Keratinocyte (primary cell): ENCODE measurements at regions not wholly inside any gene's neighbourhood (a gene's known extent, or its start where the extent isn't known, plus 50 kb on each side); places are given as distances from the start of the nearest gene placed in this dataset.

ENCODE experiments used
- DNase-seq: peaks from one replicate; pipeline ENCODE4 v3.0.0-alpha.2; 2011; ENCODE audit warnings: low read depth, missing footprints, low spot score
- FAIRE-seq: peaks from 2 replicates; lab custom pipeline; 2011; peaks lifted over from hg19 to GRCh38; lab: Jason Lieb, UNC
- H2AFZ ChIP-seq: 2 replicates; pipeline ENCODE4 v1.6.0; 2012; ENCODE audit warnings: low read length, control low read depth, inconsistent platforms; ENCODE audit not compliant: control insufficient read depth
- H3K27ac ChIP-seq: 2 replicates; pipeline ENCODE4 v1.5.1; 2011; ENCODE audit warnings: low read length; ENCODE audit not compliant: control insufficient read depth, insufficient read depth
- H3K27me3 ChIP-seq: 3 replicates; pipeline ENCODE4 v1.6.0; 2011; ENCODE audit warnings: low read length; ENCODE audit not compliant: control insufficient read depth, insufficient read depth; ENCODE audit errors: extremely low read depth
- H3K36me3 ChIP-seq, 2 experiments: 2 replicates in 1 of 2; 3 replicates in 1 of 2; pipeline ENCODE4 v1.5.1; 2011; ENCODE audit warnings: low read length in 2 of 2, mild to moderate bottlenecking in 1 of 2; ENCODE audit not compliant: control insufficient read depth in 2 of 2, insufficient read depth in 2 of 2; ENCODE audit errors: extremely low read depth in 1 of 2
- H3K4me1 ChIP-seq: 3 replicates; pipeline ENCODE4 v1.5.1; 2011; ENCODE audit warnings: low read length; ENCODE audit not compliant: control insufficient read depth, insufficient read depth; ENCODE audit errors: extremely low read depth
- H3K4me2 ChIP-seq: 3 replicates; pipeline ENCODE4 v1.6.0; 2011; ENCODE audit warnings: low read depth, low read length; ENCODE audit not compliant: control insufficient read depth, insufficient read depth; ENCODE audit errors: extremely low read depth
- H3K4me3 ChIP-seq, 3 experiments: fragments of 200-600 bp in 1 of 3; sonication (generic) in 1 of 3; 2 replicates in 2 of 3; 3 replicates in 1 of 3; pipeline ENCODE4 v1.5.1; 2011 to 2016; ENCODE audit warnings: low read length in 3 of 3, mild to moderate bottlenecking in 3 of 3, control low read depth in 2 of 3, inconsistent platforms in 1 of 3, low read depth in 1 of 3, mixed read lengths in 1 of 3, mixed run types in 1 of 3, moderate library complexity in 1 of 3; ENCODE audit not compliant: control insufficient read depth in 2 of 3, insufficient read depth in 2 of 3; ENCODE audit errors: extremely low read depth in 1 of 3
- H3K79me2 ChIP-seq: 2 replicates; pipeline ENCODE4 v1.6.0; 2012; ENCODE audit warnings: low read length; ENCODE audit not compliant: control insufficient read depth, insufficient read depth
- H3K9ac ChIP-seq: 3 replicates; pipeline ENCODE4 v1.6.0; 2011; ENCODE audit warnings: low read length; ENCODE audit not compliant: control insufficient read depth, insufficient read depth; ENCODE audit errors: extremely low read depth
- H3K9me1 ChIP-seq: 3 replicates; pipeline ENCODE4 v1.6.0; 2011; ENCODE audit warnings: low read length; ENCODE audit not compliant: control insufficient read depth, insufficient read depth; ENCODE audit errors: extremely low read depth
- H3K9me3 ChIP-seq: 2 replicates; pipeline ENCODE4 v1.5.1; 2012; ENCODE audit warnings: low read depth, low read length; ENCODE audit not compliant: control insufficient read depth
- H4K20me1 ChIP-seq: 3 replicates; pipeline ENCODE4 v1.6.0; 2011; ENCODE audit warnings: low read length; ENCODE audit not compliant: control insufficient read depth, insufficient read depth; ENCODE audit errors: extremely low read depth
- EZH2 ChIP-seq: IDR thresholded peaks from one replicate; pipeline ENCODE4 v1.6.1; 2012; ENCODE audit warnings: inconsistent platforms, mild to moderate bottlenecking, low read length, moderate library complexity
- dilution Hi-C: fragments of 300-500 bp; cut with MboI; formaldehyde crosslinking; loops from one replicate; pipeline ENCODE4 v1.7.0; 2020; ENCODE audit warnings: low sequenced_read_pairs; ENCODE audit not compliant: extremely low pct_ligation_motif_present
- TF ChIP-seq, protein P1 (sequence below), 3 experiments: IDR thresholded peaks in 1 of 3; conservative IDR thresholded peaks in 1 of 3; optimal IDR thresholded peaks in 1 of 3; 2 replicates in 2 of 3; 3 replicates in 1 of 3; pipeline versions ENCODE3 to v1.5.1; 2011; ENCODE audit warnings: low read length in 3 of 3, mild to moderate bottlenecking in 3 of 3, moderate library complexity in 2 of 3, control low read depth in 1 of 3, inconsistent platforms in 1 of 3; ENCODE audit not compliant: insufficient read depth in 2 of 3; ENCODE audit errors: extremely low read depth in 1 of 3

DNA sequence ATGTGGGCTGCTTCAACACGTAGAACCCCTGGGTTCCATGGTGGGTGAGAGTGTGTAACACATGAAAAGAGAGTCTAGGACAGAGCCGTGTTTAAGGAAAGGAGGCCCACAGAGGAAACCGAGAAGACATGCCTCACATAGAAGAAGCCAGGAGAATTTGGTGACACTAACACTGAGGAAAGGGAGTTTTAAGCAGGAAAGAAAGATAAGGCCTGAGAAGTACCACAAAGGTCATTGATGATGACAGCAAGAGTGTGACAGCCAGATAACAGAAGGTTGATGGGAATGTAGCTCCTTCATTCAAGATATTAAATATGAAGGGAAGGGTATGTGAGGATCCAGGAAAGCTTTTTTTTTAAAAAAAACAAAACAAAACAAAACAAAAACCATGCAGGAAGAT, 72.4 kb upstream of the SPRY4 start:
- H3K9me3 ChIP-seq, result no peaks in the 10 kb centered on the region
- no peak for FAIRE-seq

DNA sequence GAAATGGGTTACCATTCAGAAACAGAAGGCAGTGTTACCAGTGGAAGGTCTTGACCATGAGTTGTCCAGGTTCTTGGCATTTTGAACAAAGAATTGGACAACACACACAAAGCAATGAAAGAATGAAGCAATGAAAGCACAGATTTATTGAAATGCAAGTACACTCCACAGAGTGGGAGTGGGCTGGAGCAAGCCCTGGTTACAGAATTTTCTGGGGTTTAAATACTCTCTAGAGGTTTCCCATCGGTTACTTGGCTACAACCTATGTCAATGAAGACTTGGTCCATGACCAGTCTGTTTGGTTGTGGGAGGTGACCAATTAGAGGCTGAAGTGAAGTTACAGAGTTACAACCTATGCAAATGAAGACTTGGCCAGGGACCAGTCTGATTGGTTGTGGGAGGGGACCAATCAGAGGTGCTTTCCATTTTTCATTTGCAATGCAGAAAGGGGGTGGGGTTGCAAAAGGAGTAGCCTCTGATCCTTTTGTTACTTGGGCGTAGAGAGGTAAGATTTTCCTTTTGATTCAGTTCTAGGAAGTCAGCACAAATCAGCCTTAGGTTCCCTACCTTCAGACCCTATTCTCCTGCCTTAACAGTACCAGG, 71.7 kb upstream of the SPRY4 start:
- FAIRE-seq (no peak), DNase-seq (no peak)
- no peaks in the 10 kb centered on the region for H3K27me3 ChIP-seq

More for the DNA sequence above, 72.4 kb upstream of the SPRY4 start:
- H3K9me1 ChIP-seq, result no peaks in the 10 kb centered on the region
- H3K36me3 ChIP-seq, result no peaks in the 10 kb centered on the region
- H3K4me1 ChIP-seq, result peaks cover 2% of the 10 kb centered on the region
- H3K9ac ChIP-seq, result no peak overlapping the region
- TF ChIP-seq, protein P1, sequence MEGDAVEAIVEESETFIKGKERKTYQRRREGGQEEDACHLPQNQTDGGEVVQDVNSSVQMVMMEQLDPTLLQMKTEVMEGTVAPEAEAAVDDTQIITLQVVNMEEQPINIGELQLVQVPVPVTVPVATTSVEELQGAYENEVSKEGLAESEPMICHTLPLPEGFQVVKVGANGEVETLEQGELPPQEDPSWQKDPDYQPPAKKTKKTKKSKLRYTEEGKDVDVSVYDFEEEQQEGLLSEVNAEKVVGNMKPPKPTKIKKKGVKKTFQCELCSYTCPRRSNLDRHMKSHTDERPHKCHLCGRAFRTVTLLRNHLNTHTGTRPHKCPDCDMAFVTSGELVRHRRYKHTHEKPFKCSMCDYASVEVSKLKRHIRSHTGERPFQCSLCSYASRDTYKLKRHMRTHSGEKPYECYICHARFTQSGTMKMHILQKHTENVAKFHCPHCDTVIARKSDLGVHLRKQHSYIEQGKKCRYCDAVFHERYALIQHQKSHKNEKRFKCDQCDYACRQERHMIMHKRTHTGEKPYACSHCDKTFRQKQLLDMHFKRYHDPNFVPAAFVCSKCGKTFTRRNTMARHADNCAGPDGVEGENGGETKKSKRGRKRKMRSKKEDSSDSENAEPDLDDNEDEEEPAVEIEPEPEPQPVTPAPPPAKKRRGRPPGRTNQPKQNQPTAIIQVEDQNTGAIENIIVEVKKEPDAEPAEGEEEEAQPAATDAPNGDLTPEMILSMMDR (optimal IDR thresholded peaks at IDR 0.05 in 1 of 3, IDR thresholded peaks at IDR 0.05 in 1 of 3, conservative IDR thresholded peaks at IDR 0.05 in 1 of 3; ENCODE audit: extremely low read depth in 1 of 3, insufficient read depth in 2 of 3, low read length in 3 of 3), result no peak
- TF ChIP-seq EZH2, result no peak
- no peak overlapping the region for H2AFZ ChIP-seq
- H3K4me2 ChIP-seq, result no peak overlapping the region
- H3K27me3 ChIP-seq, result no peaks in the 10 kb centered on the region
- no peak overlapping the region for H3K27ac ChIP-seq
- no peaks in the 10 kb centered on the region for H4K20me1 ChIP-seq
- no peaks in the 10 kb centered on the region for H3K79me2 ChIP-seq
- no peak for DNase-seq
- H3K4me3 ChIP-seq, result no peak overlapping the region
- dilution Hi-C loops, result no loop called here

More for the DNA sequence above, 71.7 kb upstream of the SPRY4 start:
- no peaks in the 10 kb centered on the region for H3K79me2 ChIP-seq
- H3K9me1 ChIP-seq, result no peaks in the 10 kb centered on the region
- no peak for TF ChIP-seq EZH2
- TF ChIP-seq, protein P1 (optimal IDR thresholded peaks at IDR 0.05 in 1 of 3, IDR thresholded peaks at IDR 0.05 in 1 of 3, conservative IDR thresholded peaks at IDR 0.05 in 1 of 3; ENCODE audit: extremely low read depth in 1 of 3, insufficient read depth in 2 of 3, low read length in 3 of 3), result no peak
- no peak overlapping the region for H3K9ac ChIP-seq
- no peaks in the 10 kb centered on the region for H3K36me3 ChIP-seq
- H3K27ac ChIP-seq, result no peak overlapping the region
- H3K4me3 ChIP-seq, result no peak overlapping the region
- no peak overlapping the region for H2AFZ ChIP-seq
- no peaks in the 10 kb centered on the region for H3K9me3 ChIP-seq
- no peak overlapping the region for H3K4me2 ChIP-seq
- H3K4me1 ChIP-seq, result peaks cover 2% of the 10 kb centered on the region
- dilution Hi-C loops, result no loop called here
- H4K20me1 ChIP-seq, result no peaks in the 10 kb centered on the region
